DOHH2 (cell line): ENCODE measurements at regions not wholly inside any gene's neighbourhood (a gene's known extent, or its start where the extent isn't known, plus 50 kb on each side); places are given as distances from the start of the nearest gene placed in this dataset.

Source experiments
- H3F3A ChIP-seq: fragments of 200-600 bp; sonication (generic), shearing (Covaris generic); 2 replicates; pipeline ENCODE4 v1.6.0; 2016; ENCODE audit warnings: antibody characterized with exemption, mild to moderate bottlenecking; ENCODE audit not compliant: control insufficient read depth, insufficient read depth
- H3K27ac ChIP-seq: fragments of 200-600 bp; sonication (generic); 2 replicates; pipeline ENCODE4 v1.5.1; 2014; ENCODE audit warnings: low read depth, mild to moderate bottlenecking, low read length, moderate library complexity
- H3K27me3 ChIP-seq: fragments of 200-600 bp; sonication (generic); 2 replicates; pipeline ENCODE4 v1.6.1; 2014; ENCODE audit warnings: mild to moderate bottlenecking, low read length, mixed read lengths; ENCODE audit not compliant: control insufficient read depth
- H3K36me3 ChIP-seq: fragments of 200-600 bp; sonication (generic); 2 replicates; pipeline ENCODE4 v1.6.1; 2014; ENCODE audit warnings: mild to moderate bottlenecking, low read length, moderate library complexity, mixed read lengths; ENCODE audit not compliant: control insufficient read depth
- H3K4me1 ChIP-seq: fragments of 200-600 bp; sonication (generic); 2 replicates; pipeline ENCODE4 v1.6.1; 2014; ENCODE audit warnings: mild to moderate bottlenecking, low read length, mixed read lengths; ENCODE audit not compliant: control insufficient read depth
- H3K4me2 ChIP-seq: fragments of 200-600 bp; sonication (generic); 2 replicates; pipeline ENCODE4 v1.6.0; 2014; ENCODE audit warnings: mild to moderate bottlenecking, low read length, moderate library complexity
- H3K4me3 ChIP-seq: fragments of 200-600 bp; sonication (generic); 2 replicates; pipeline ENCODE4 v1.5.1; 2014; ENCODE audit warnings: mild to moderate bottlenecking, low read length, mixed read lengths
- H3K79me2 ChIP-seq: fragments of 200-600 bp; sonication (generic); 2 replicates; pipeline ENCODE4 v1.6.1; 2014; ENCODE audit warnings: mild to moderate bottlenecking, low read length, mixed read lengths; ENCODE audit not compliant: control insufficient read depth
- H3K9me2 ChIP-seq: fragments of 200-600 bp; sonication (generic); replicated peaks from 2 replicates; pipeline ENCODE4 v1.6.1; 2014; ENCODE audit warnings: mild to moderate bottlenecking, low read length, mixed read lengths; ENCODE audit not compliant: control insufficient read depth
- H3K9me3 ChIP-seq: fragments of 200-600 bp; sonication (generic); 2 replicates; pipeline ENCODE4 v1.6.1; 2014; ENCODE audit warnings: antibody characterized with exemption, low read length, mixed read lengths; ENCODE audit not compliant: control insufficient read depth, insufficient read depth
- H4K20me1 ChIP-seq: fragments of 200-600 bp; sonication (generic); 2 replicates; pipeline ENCODE4 v1.6.0; 2014; ENCODE audit warnings: low read depth, mild to moderate bottlenecking, antibody characterized with exemption, low read length, moderate library complexity; ENCODE audit not compliant: control insufficient read depth, insufficient read depth
- CTCF ChIP-seq: fragments of 200-600 bp; sonication (generic); IDR thresholded peaks from one replicate; pipeline ENCODE4 v1.5.1; 2014; ENCODE audit warnings: antibody characterized with exemption, mild to moderate bottlenecking, low read depth, low read length; ENCODE audit not compliant: poor library complexity, severe bottlenecking
- EZH2phosphoT487 ChIP-seq: fragments of 200-600 bp; sonication (generic); IDR thresholded peaks from 2 replicates; pipeline ENCODE4 v1.6.1; 2017; ENCODE audit warnings: borderline replicate concordance, mild to moderate bottlenecking, antibody characterized with exemption, low read length, moderate library complexity, mixed read lengths

GRCh38 chr7:63071920-63072319, 926.7 kb upstream of the ZNF722 start:
- H3K79me2 ChIP-seq: no peaks in the 10 kb centered on the region
- H3K27me3 ChIP-seq: no peaks in the 10 kb centered on the region
- no peaks in the 10 kb centered on the region for H3K36me3 ChIP-seq
- H4K20me1 ChIP-seq: no peaks in the 10 kb centered on the region
- no peak overlapping the region for H3K4me2 ChIP-seq
- H3K4me3 ChIP-seq: no peak overlapping the region
- H3K4me1 ChIP-seq: no peaks in the 10 kb centered on the region
- peaks cover 37% of the 10 kb centered on the region; the same call in 1 of the 2 replicates for H3K9me3 ChIP-seq
- H3K27ac ChIP-seq: no peak overlapping the region
- H3F3A ChIP-seq: no peaks in the 10 kb centered on the region
- no peaks in the 10 kb centered on the region for H3K9me2 ChIP-seq
- TF ChIP-seq CTCF: no peak
- TF ChIP-seq EZH2phosphoT487: no peak

GRCh38 chr7:63072806-63073205, 925.8 kb upstream of the ZNF722 start:
- no peaks in the 10 kb centered on the region for H3K36me3 ChIP-seq
- H3K9me3 ChIP-seq: peaks cover 40% of the 10 kb centered on the region; the same call in 1 of the 2 replicates
- no peaks in the 10 kb centered on the region for H3K27me3 ChIP-seq
- no peak overlapping the region for H3K4me2 ChIP-seq
- TF ChIP-seq CTCF: no peak
- TF ChIP-seq EZH2phosphoT487: no peak
- no peak overlapping the region for H3K27ac ChIP-seq
- H3K9me2 ChIP-seq: no peaks in the 10 kb centered on the region
- H3F3A ChIP-seq: no peaks in the 10 kb centered on the region
- no peaks in the 10 kb centered on the region for H4K20me1 ChIP-seq
- H3K4me1 ChIP-seq: no peaks in the 10 kb centered on the region
- H3K4me3 ChIP-seq: no peak overlapping the region
- no peaks in the 10 kb centered on the region for H3K79me2 ChIP-seq

GRCh38 chr7:63073286-63073685, 925.4 kb upstream of the ZNF722 start:
- Histone ChIP-seq H3K4me3 (no peak overlapping the region), H3F3A (no peaks in the 10 kb centered on the region), H3K79me2 (no peaks in the 10 kb centered on the region), H4K20me1 (no peaks in the 10 kb centered on the region), H3K4me2 (no peak overlapping the region), H3K27ac (no peak overlapping the region), H3K9me2 (no peaks in the 10 kb centered on the region), H3K9me3 (peaks cover 42% of the 10 kb centered on the region; the same call in 1 of the 2 replicates), H3K4me1 (no peaks in the 10 kb centered on the region), H3K36me3 (no peaks in the 10 kb centered on the region), H3K27me3 (no peaks in the 10 kb centered on the region)
- no peak for TF ChIP-seq CTCF
- no peak for TF ChIP-seq EZH2phosphoT487
